ENCODE measurements at regions not wholly inside any gene's neighbourhood (a gene's known extent, or its start where the extent isn't known, plus 50 kb on each side); places are given as distances from the start of the nearest gene placed in this dataset.

DNA sequence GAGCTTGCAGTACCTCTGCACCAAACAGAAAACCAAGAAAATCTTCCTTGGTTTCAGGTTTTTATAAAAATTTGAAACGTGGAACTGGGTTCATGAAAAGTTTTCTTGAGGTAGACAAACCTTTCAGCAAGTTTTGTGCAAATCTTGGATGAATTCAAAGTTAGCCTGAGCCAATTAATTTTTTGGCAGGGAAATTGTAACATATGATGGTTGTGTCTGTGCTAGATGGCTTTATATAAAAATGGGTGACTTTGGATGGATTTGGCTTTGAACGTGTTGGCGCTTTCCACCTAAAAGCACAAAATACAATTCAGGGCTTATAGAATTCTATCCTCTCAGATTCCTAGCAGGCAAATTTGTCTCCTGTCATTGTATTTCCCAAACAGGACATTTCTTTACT is 524.4 kb downstream of the CAAP1 start:
- Mint-ChIP-seq H3K9me3 (peaks cover 8% of the 10 kb centered on the region), H3K27ac (no peak overlapping the region), H3K4me3 (no peak overlapping the region), H3K4me1 (ENCODE audit: low read depth) (no peaks in the 10 kb centered on the region), H3K36me3 (ENCODE audit: low read depth) (no peaks in the 10 kb centered on the region), H3K27me3 (ENCODE audit: insufficient read depth) (no peaks in the 10 kb centered on the region)
- intact Hi-C loops (cut with micrococcal nuclease): no loop called here
- DNase-seq (ENCODE audit: low spot score): no peak

DNA sequence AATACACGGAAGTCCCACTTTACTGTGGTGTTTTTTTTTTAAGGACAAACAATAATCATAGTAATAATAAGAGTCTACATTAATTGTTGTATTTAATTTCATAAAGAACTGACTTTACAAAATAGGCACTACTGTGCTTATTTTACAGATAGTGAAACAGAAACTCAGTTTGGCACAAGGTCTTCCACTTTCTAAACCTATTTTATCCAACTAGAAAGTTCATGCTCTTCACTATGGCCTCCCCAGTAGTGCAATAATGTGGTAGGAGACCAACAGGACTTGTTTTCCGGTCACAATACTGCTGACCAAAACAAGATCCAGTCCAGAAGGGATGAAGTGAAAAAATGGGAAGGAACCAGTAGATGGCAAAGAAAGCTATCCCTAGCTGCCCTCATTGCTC is 531.6 kb downstream of the CAAP1 start:
- intact Hi-C loops (cut with micrococcal nuclease): no loop called here
- no peak for DNase-seq (ENCODE audit: low spot score)
- Mint-ChIP-seq H3K27ac (no peak overlapping the region), H3K9me3 (peaks cover 21% of the 10 kb centered on the region), H3K36me3 (ENCODE audit: low read depth) (no peaks in the 10 kb centered on the region), H3K4me3 (no peak overlapping the region), H3K4me1 (ENCODE audit: low read depth) (no peaks in the 10 kb centered on the region), H3K27me3 (ENCODE audit: insufficient read depth) (no peaks in the 10 kb centered on the region)

DNA sequence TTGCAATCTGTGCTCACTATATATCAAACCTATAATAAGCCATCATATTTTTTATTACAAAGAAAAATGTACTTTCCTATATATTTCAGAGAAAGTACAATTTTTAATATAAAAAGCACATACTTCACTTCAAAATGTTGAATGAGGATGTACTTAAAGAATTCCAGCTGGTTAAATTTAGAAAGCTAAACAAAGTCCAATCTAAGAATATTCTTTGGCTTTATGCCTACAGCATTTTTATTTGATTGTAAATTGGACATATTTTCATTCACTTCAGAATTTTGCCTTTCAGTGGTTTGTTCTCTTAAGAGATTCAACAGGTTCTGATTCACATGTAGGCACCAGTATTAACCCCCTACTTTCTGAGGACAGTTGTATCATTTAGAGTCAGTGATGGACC is 533.8 kb downstream of the CAAP1 start:
- Mint-ChIP-seq H3K4me3 (no peak overlapping the region), H3K27me3 (ENCODE audit: insufficient read depth) (no peaks in the 10 kb centered on the region), H3K27ac (no peak overlapping the region), H3K9me3 (peaks cover 21% of the 10 kb centered on the region), H3K4me1 (ENCODE audit: low read depth) (no peaks in the 10 kb centered on the region), H3K36me3 (ENCODE audit: low read depth) (no peaks in the 10 kb centered on the region)
- intact Hi-C loops (cut with micrococcal nuclease): no loop called here
- no peak for DNase-seq (ENCODE audit: low spot score)

DNA sequence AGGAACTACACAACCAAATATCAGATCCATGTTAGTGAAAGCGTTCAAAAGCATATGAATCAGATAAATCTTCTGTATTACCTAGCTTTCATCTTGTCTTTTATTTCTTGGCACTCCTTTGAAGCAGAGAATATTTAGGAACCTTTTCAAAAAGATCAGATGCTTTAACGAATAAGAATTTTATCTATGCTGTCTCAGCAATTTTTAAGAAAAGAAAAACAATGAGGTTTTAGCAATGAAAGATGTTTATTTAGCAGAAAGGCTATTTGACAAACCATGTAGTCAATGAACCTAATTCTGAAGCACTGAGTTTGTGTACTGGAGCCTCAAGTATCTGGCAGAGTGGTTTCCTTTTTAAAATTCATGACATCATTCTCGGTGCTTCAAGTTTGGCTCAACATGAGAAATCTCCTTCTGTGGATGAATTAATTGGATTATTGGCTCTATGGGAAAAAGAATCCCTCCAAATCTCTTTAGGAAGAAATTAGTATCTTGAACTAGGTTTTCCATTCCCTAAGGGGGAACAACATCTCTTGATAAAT is 534.7 kb downstream of the CAAP1 start:
- no peaks in the 10 kb centered on the region for H3K4me1 Mint-ChIP-seq (ENCODE audit: low read depth)
- no peak overlapping the region for H3K27ac Mint-ChIP-seq
- intact Hi-C loops (cut with micrococcal nuclease): no loop called here
- no peaks in the 10 kb centered on the region for H3K36me3 Mint-ChIP-seq (ENCODE audit: low read depth)
- H3K9me3 Mint-ChIP-seq: peaks cover 18% of the 10 kb centered on the region
- no peak for DNase-seq (ENCODE audit: low spot score)
- no peak overlapping the region for H3K4me3 Mint-ChIP-seq
- H3K27me3 Mint-ChIP-seq (ENCODE audit: insufficient read depth): no peaks in the 10 kb centered on the region

DNA sequence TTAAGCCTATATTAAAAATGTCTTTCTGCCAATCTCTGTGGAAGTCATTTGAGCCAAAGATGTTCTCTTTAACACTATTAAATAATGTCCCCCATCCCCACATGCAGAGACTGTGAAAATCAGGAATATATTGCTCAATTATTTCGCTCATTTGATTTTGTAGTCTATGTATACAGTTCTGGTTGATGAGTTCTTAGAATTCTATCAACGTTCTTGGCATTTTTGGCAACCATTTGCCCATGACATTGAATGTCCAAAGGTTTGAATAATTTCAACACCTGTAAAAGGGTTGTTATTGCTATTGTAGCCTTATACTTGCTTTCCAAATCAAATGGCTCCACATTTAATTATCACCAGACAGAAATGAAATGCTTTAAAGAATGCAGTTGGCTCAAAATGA is 536.1 kb downstream of the CAAP1 start:
- Mint-ChIP-seq H3K4me3 (no peak overlapping the region), H3K4me1 (ENCODE audit: low read depth) (no peaks in the 10 kb centered on the region), H3K27me3 (ENCODE audit: insufficient read depth) (no peaks in the 10 kb centered on the region), H3K36me3 (ENCODE audit: low read depth) (no peaks in the 10 kb centered on the region), H3K27ac (no peak overlapping the region), H3K9me3 (peaks cover 20% of the 10 kb centered on the region)
- DNase-seq (ENCODE audit: low spot score): no peak
- intact Hi-C loops (cut with micrococcal nuclease): no loop called here

DNA sequence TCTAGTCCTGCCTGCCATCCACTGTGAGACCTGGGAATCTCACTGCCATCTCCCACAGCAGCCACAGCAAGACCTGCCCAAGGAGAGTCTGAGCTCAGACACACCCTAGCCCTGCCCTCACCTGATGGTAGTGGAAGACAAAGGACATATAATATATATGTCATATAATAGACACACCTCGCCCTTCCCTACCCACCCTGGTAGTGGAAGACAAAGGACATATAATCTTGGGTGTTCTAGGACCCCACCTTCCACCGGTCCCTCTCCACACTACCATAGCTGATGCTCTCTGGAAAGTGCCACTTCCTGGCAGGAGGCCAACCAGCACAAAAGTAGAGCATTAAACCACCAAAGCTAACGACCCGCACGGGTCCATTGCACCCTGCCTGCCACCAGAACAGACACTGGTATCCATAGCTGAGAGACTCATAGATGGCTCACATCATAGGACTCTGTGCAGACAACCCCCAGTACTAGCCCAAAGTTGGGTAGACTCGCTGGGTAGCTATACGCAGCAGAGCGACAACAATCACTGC is 545.6 kb downstream of the CAAP1 start:
- peaks cover 19% of the 10 kb centered on the region for H3K9me3 Mint-ChIP-seq
- no peak overlapping the region for H3K27ac Mint-ChIP-seq
- H3K4me1 Mint-ChIP-seq (ENCODE audit: low read depth): no peaks in the 10 kb centered on the region
- DNase-seq (ENCODE audit: low spot score): no peak
- H3K4me3 Mint-ChIP-seq: no peak overlapping the region
- no peaks in the 10 kb centered on the region for H3K36me3 Mint-ChIP-seq (ENCODE audit: low read depth)
- H3K27me3 Mint-ChIP-seq (ENCODE audit: insufficient read depth): no peaks in the 10 kb centered on the region
- intact Hi-C loops (cut with micrococcal nuclease): no loop called here

DNA sequence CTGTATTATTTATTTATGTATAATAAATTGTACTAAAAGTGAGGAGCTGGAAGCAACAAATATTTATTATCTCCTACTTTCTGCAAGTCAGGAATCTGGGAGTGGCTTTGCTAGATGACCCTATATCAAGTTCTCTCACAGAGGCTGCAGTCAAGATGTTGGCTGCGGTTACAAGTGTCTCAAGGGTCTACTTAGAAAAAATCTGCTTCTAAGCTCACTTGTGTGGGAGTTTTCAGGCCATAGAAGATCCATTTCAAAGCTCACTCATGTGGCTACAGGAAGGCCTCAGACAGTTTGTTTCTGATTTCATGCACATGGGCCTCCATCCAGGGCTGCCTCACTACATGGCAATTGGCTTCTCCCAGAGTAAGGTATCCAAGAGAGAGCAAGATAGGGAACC is 551.1 kb downstream of the CAAP1 start:
- no peak overlapping the region for H3K27ac Mint-ChIP-seq
- H3K4me1 Mint-ChIP-seq (ENCODE audit: low read depth): no peaks in the 10 kb centered on the region
- intact Hi-C loops (cut with micrococcal nuclease): no loop called here
- DNase-seq (ENCODE audit: low spot score): no peak
- H3K9me3 Mint-ChIP-seq: peaks cover 12% of the 10 kb centered on the region
- no peaks in the 10 kb centered on the region for H3K36me3 Mint-ChIP-seq (ENCODE audit: low read depth)
- no peak overlapping the region for H3K4me3 Mint-ChIP-seq
- H3K27me3 Mint-ChIP-seq (ENCODE audit: insufficient read depth): no peaks in the 10 kb centered on the region

DNA sequence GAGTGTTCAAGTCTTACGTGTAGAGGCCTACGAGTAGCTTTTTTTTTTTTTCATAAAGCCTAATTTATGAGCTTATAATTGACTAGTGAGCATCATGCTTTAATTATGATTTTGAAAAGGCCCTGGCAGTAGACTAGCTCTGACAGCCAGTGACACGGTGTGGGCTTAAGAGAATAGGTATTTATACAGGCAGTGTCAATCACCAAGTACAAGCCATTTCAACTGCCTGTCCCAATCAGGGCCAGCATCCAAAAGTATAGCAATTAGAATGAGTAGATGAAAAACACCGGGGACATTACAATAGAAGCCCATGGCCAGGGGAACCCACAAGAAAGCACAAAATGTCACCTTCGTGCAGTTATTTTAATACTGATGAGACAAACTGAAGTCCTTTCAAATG is 552.8 kb downstream of the CAAP1 start:
- H3K4me3 Mint-ChIP-seq: no peak overlapping the region
- H3K4me1 Mint-ChIP-seq (ENCODE audit: low read depth): no peaks in the 10 kb centered on the region
- H3K27me3 Mint-ChIP-seq (ENCODE audit: insufficient read depth): no peaks in the 10 kb centered on the region
- no peak overlapping the region for H3K27ac Mint-ChIP-seq
- intact Hi-C loops (cut with micrococcal nuclease): no loop called here
- H3K36me3 Mint-ChIP-seq (ENCODE audit: low read depth): no peaks in the 10 kb centered on the region
- peaks cover 12% of the 10 kb centered on the region for H3K9me3 Mint-ChIP-seq
- DNase-seq (ENCODE audit: low spot score): no peak

DNA sequence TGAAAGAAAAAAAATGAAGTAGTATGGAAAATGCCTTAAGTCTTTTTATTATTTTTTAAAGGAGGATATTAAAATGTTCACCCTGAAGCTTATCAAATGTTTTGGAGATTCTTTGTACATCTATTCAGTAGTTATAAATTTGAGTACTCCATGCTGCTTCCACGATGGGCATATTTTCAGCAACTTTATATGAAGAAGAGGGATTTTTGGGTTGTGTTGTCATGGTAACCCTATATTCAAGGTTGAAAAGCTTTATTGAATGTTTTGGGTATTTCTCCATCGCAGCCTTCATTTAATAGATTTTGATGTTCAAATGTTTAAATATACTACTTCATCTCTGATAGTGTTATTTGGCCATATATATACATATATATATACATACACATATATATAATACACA is 557.5 kb downstream of the CAAP1 start:
- Mint-ChIP-seq H3K9me3 (no peaks in the 10 kb centered on the region), H3K4me3 (no peak overlapping the region), H3K4me1 (ENCODE audit: low read depth) (no peaks in the 10 kb centered on the region), H3K36me3 (ENCODE audit: low read depth) (no peaks in the 10 kb centered on the region), H3K27ac (no peak overlapping the region), H3K27me3 (ENCODE audit: insufficient read depth) (no peaks in the 10 kb centered on the region)
- intact Hi-C loops (cut with micrococcal nuclease): no loop called here
- no peak for DNase-seq (ENCODE audit: low spot score)

DNA sequence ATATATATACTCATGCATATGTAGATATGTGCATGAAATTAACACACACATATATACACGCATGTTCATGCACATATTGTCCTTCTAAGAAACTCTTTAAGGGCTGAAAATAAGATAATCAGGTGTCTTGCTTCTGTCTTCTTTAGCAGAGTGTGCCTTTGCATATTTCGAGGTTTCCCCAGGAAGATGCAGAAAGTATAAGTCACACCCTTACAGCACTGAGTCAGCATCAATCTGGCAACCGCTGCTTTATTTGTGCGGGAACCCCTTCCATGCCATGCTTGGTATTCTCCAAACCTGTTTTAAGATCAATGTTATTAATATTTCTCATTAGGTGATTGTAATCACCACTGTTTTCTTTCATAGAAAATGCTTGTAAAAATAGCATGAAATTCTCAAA is 557.9 kb downstream of the CAAP1 start:
- Mint-ChIP-seq H3K9me3 (no peaks in the 10 kb centered on the region), H3K36me3 (ENCODE audit: low read depth) (no peaks in the 10 kb centered on the region), H3K4me1 (ENCODE audit: low read depth) (no peaks in the 10 kb centered on the region), H3K27ac (no peak overlapping the region), H3K4me3 (no peak overlapping the region), H3K27me3 (ENCODE audit: insufficient read depth) (no peaks in the 10 kb centered on the region)
- intact Hi-C loops (cut with micrococcal nuclease): loop anchor here (5.0 kb wide), 1 partner anchor 523 kb away; no protein-coding TSS in a partner anchor
- no peak for DNase-seq (ENCODE audit: low spot score)

DNA sequence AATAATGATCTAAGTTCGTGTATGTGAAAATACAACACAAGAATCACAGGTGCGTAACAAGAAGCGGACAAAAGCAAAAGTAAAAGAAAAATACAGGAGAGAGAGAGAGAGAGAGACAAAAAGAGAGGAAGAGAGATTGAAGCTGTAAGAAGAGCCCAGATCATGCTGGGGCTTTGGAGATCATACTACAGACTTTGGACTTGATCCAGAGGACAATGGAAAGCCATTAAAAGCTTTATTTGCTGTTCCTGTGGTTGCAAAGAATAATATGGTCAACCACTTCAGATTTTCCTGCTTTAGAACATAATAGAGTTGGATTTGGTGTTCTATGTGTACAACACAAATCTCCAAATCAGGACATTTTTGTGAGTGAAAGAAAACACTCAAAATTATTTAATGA is 561.4 kb downstream of the CAAP1 start:
- no peak for DNase-seq (ENCODE audit: low spot score)
- Mint-ChIP-seq H3K4me1 (ENCODE audit: low read depth) (no peaks in the 10 kb centered on the region), H3K27ac (no peak overlapping the region), H3K27me3 (ENCODE audit: insufficient read depth) (no peaks in the 10 kb centered on the region), H3K4me3 (no peak overlapping the region), H3K36me3 (ENCODE audit: low read depth) (no peaks in the 10 kb centered on the region), H3K9me3 (no peaks in the 10 kb centered on the region)
- intact Hi-C loops (cut with micrococcal nuclease): loop anchor here (5.0 kb wide), 1 partner anchor 526 kb away; no protein-coding TSS in a partner anchor

DNA sequence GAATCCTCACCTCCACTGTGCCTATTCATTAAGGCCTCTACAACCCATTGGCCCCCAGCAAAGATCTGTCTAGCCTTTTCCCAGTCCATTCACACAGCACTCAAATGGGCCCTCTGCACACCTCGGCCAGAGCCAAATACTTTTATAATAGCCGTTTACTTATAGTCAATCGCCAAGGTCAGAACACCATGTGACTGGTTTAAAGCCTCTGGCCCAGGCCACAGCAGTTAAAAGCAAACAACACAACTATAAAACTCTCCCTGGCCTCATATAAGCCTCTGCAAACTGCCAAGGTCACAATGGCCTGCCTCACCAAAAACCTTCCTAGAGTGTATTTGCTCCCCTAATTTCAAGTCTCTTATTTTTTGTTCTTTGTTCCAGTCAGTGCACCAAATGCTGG is 562.6 kb downstream of the CAAP1 start:
- Mint-ChIP-seq H3K36me3 (ENCODE audit: low read depth) (no peaks in the 10 kb centered on the region), H3K4me1 (ENCODE audit: low read depth) (no peaks in the 10 kb centered on the region), H3K4me3 (no peak overlapping the region), H3K9me3 (no peaks in the 10 kb centered on the region), H3K27ac (no peak overlapping the region), H3K27me3 (ENCODE audit: insufficient read depth) (no peaks in the 10 kb centered on the region)
- intact Hi-C loops (cut with micrococcal nuclease): loop anchor here (5.0 kb wide), 1 partner anchor 527 kb away; no protein-coding TSS in a partner anchor
- no peak for DNase-seq (ENCODE audit: low spot score)

DNA sequence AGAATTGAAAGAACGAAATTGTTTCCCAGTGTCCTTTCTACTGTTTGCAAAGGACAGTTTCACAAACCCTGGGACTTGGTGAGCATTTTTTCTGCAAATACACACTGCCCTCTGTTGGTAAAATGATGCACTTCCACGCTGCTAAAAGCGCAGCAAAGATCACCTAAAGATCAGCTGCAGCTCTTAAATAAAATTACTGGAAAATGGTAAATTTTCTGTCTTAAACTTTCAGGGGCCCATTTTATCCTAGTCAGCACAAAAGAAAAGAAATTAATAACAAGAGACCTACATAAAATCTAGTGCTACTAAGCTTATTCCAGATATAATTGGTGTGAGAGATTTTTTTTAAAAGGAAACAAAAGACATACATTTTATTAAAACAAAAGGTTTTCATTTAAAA is 566.0 kb downstream of the CAAP1 start:
- H3K27ac Mint-ChIP-seq: no peak overlapping the region
- intact Hi-C loops (cut with micrococcal nuclease): no loop called here
- no peaks in the 10 kb centered on the region for H3K27me3 Mint-ChIP-seq (ENCODE audit: insufficient read depth)
- no peaks in the 10 kb centered on the region for H3K36me3 Mint-ChIP-seq (ENCODE audit: low read depth)
- no peak for DNase-seq (ENCODE audit: low spot score)
- H3K4me1 Mint-ChIP-seq (ENCODE audit: low read depth): no peaks in the 10 kb centered on the region
- H3K4me3 Mint-ChIP-seq: no peak overlapping the region
- no peaks in the 10 kb centered on the region for H3K9me3 Mint-ChIP-seq

DNA sequence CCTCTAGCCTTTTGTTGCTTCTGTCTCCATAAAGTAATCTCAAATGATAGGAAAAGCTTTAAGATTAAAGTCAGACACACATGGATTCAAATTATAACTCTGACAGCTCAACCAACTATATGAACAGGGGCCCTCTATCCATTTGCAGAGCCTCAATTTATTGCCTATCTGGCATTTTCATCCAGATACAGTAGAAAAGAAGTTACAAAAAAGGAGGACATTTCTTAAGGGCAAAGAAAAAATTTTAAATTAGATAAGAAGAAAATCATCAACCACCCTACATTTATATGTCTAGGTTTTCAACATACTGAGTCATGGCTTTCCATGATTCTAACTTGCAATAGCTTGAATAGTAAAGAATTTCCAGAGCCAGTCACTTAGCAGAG is 567.2 kb downstream of the CAAP1 start:
- Mint-ChIP-seq H3K27me3 (ENCODE audit: insufficient read depth) (no peaks in the 10 kb centered on the region), H3K9me3 (no peaks in the 10 kb centered on the region), H3K4me3 (no peak overlapping the region), H3K36me3 (ENCODE audit: low read depth) (no peaks in the 10 kb centered on the region), H3K27ac (no peak overlapping the region), H3K4me1 (ENCODE audit: low read depth) (no peaks in the 10 kb centered on the region)
- intact Hi-C loops (cut with micrococcal nuclease): no loop called here
- DNase-seq (ENCODE audit: low spot score): no peak

All from activated T-helper 1 cell treated with anti-CD3 and anti-CD28 coated beads, Interleukin-12 subunit alpha, Interleukin-12 subunit beta, Interleukin-2, Interleukin-4 antibody, amounts not matched to agents 30 ng/mL and 10 ng/mL and 1 ng/mL, durations not matched to agents 14 hours and 24 hours and 36 hours (primary cell).